ENCODE measurements at regions not wholly inside any gene's neighbourhood (a gene's known extent, or its start where the extent isn't known, plus 50 kb on each side); places are given as distances from the start of the nearest gene placed in this dataset.

DNA sequence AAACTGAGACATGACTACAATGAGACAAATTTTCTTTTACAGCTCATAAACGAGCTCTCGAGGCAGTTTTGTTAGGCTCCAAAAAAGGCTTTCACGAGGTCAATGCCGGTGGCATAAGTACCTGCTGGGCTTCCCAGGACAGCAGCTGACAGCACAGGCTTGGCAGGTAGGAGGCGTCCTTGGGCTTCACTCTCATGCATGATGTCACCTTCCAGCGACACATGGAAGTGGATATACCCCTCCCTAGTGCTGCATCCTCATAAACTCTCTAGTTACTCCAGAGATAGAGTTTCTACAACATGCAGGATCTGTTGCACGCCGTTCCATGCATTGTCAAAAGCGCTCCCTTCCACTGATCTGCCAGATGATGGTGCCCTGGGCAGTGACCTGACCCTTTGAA is 112.5 kb upstream of the PAXBP1 start:
- H3K27me3 ChIP-seq (ENCODE audit: control insufficient read depth, extremely low read depth, insufficient read depth, low read length), result peaks cover 5% of the 10 kb centered on the region
- H4K20me1 ChIP-seq (ENCODE audit: control insufficient read depth, extremely low read depth, insufficient read depth, low read length), result no peaks in the 10 kb centered on the region
- TF ChIP-seq, protein P1, sequence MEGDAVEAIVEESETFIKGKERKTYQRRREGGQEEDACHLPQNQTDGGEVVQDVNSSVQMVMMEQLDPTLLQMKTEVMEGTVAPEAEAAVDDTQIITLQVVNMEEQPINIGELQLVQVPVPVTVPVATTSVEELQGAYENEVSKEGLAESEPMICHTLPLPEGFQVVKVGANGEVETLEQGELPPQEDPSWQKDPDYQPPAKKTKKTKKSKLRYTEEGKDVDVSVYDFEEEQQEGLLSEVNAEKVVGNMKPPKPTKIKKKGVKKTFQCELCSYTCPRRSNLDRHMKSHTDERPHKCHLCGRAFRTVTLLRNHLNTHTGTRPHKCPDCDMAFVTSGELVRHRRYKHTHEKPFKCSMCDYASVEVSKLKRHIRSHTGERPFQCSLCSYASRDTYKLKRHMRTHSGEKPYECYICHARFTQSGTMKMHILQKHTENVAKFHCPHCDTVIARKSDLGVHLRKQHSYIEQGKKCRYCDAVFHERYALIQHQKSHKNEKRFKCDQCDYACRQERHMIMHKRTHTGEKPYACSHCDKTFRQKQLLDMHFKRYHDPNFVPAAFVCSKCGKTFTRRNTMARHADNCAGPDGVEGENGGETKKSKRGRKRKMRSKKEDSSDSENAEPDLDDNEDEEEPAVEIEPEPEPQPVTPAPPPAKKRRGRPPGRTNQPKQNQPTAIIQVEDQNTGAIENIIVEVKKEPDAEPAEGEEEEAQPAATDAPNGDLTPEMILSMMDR (optimal IDR thresholded peaks at IDR 0.05 in 1 of 3, IDR thresholded peaks at IDR 0.05 in 1 of 3, conservative IDR thresholded peaks at IDR 0.05 in 1 of 3; ENCODE audit: extremely low read depth in 1 of 3, insufficient read depth in 2 of 3, low read length in 3 of 3), result no peak
- no peak for TF ChIP-seq EZH2 (IDR thresholded peaks at IDR 0.05; ENCODE audit: low read length)
- no peaks in the 10 kb centered on the region for H3K9me3 ChIP-seq (ENCODE audit: control insufficient read depth, low read depth, low read length)
- no peak for FAIRE-seq
- dilution Hi-C loops (cut with MboI; ENCODE audit: extremely low pct_ligation_motif_present, low sequenced_read_pairs), result no loop called here
- no peak overlapping the region for H2AFZ ChIP-seq (ENCODE audit: control insufficient read depth, low read length)
- no peak overlapping the region for H3K4me3 ChIP-seq (ENCODE audit: control insufficient read depth in 2 of 3, extremely low read depth in 1 of 3, insufficient read depth in 2 of 3, low read depth in 1 of 3, low read length in 3 of 3)
- no peaks in the 10 kb centered on the region for H3K36me3 ChIP-seq (ENCODE audit: control insufficient read depth in 2 of 2, extremely low read depth in 1 of 2, insufficient read depth in 2 of 2, low read length in 2 of 2)
- H3K9me1 ChIP-seq (ENCODE audit: control insufficient read depth, extremely low read depth, insufficient read depth, low read length), result no peaks in the 10 kb centered on the region
- H3K9ac ChIP-seq (ENCODE audit: control insufficient read depth, extremely low read depth, insufficient read depth, low read length), result no peak overlapping the region
- H3K79me2 ChIP-seq (ENCODE audit: control insufficient read depth, insufficient read depth, low read length), result no peaks in the 10 kb centered on the region
- H3K4me2 ChIP-seq (ENCODE audit: control insufficient read depth, extremely low read depth, insufficient read depth, low read depth, low read length), result no peak overlapping the region
- no peaks in the 10 kb centered on the region for H3K4me1 ChIP-seq (ENCODE audit: control insufficient read depth, extremely low read depth, insufficient read depth, low read length)
- DNase-seq (ENCODE audit: low read depth, low spot score), result no peak
- no peak overlapping the region for H3K27ac ChIP-seq (ENCODE audit: control insufficient read depth, insufficient read depth, low read length)

DNA sequence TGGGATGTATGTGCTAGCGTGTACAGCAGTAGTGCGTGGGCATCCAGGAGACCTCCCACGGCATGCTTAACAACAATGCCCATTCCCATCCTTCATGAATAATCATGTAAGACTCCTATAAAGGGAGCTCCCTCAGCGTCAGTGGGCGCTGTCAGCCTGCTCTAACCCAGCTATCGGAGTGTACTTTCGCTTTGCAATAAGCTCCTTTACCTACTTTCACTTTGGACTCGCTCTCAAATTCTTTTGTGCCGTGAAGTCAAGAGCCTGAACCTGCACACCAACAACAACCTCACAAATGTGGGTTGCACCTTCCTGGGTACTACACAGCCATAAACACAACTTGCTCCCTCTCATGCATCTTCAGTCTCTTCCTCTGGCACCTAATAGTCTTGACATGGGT is 114.8 kb upstream of the PAXBP1 start:
- Histone ChIP-seq H3K9me3 (ENCODE audit: control insufficient read depth, low read depth, low read length) (no peaks in the 10 kb centered on the region), H3K36me3 (ENCODE audit: control insufficient read depth in 2 of 2, extremely low read depth in 1 of 2, insufficient read depth in 2 of 2, low read length in 2 of 2) (no peaks in the 10 kb centered on the region), H3K4me1 (ENCODE audit: control insufficient read depth, extremely low read depth, insufficient read depth, low read length) (no peaks in the 10 kb centered on the region), H3K27ac (ENCODE audit: control insufficient read depth, insufficient read depth, low read length) (no peak overlapping the region), H2AFZ (ENCODE audit: control insufficient read depth, low read length) (no peak overlapping the region), H3K27me3 (ENCODE audit: control insufficient read depth, extremely low read depth, insufficient read depth, low read length) (peaks cover 5% of the 10 kb centered on the region), H3K79me2 (ENCODE audit: control insufficient read depth, insufficient read depth, low read length) (no peaks in the 10 kb centered on the region), H3K9me1 (ENCODE audit: control insufficient read depth, extremely low read depth, insufficient read depth, low read length) (no peaks in the 10 kb centered on the region), H3K4me3 (ENCODE audit: control insufficient read depth in 2 of 3, extremely low read depth in 1 of 3, insufficient read depth in 2 of 3, low read depth in 1 of 3, low read length in 3 of 3) (no peak overlapping the region), H3K9ac (ENCODE audit: control insufficient read depth, extremely low read depth, insufficient read depth, low read length) (no peak overlapping the region), H3K4me2 (ENCODE audit: control insufficient read depth, extremely low read depth, insufficient read depth, low read depth, low read length) (no peak overlapping the region), H4K20me1 (ENCODE audit: control insufficient read depth, extremely low read depth, insufficient read depth, low read length) (no peaks in the 10 kb centered on the region)
- dilution Hi-C loops (cut with MboI; ENCODE audit: extremely low pct_ligation_motif_present, low sequenced_read_pairs), result no loop called here
- DNase-seq (ENCODE audit: low read depth, low spot score) (no peak), FAIRE-seq (no peak)
- TF ChIP-seq, protein P1 (optimal IDR thresholded peaks at IDR 0.05 in 1 of 3, IDR thresholded peaks at IDR 0.05 in 1 of 3, conservative IDR thresholded peaks at IDR 0.05 in 1 of 3; ENCODE audit: extremely low read depth in 1 of 3, insufficient read depth in 2 of 3, low read length in 3 of 3), result no peak
- TF ChIP-seq EZH2 (IDR thresholded peaks at IDR 0.05; ENCODE audit: low read length), result no peak

Measured in keratinocyte (primary cell).